ENCODE measurements at regions not wholly inside any gene's neighbourhood (a gene's known extent, or its start where the extent isn't known, plus 50 kb on each side); places are given as distances from the start of the nearest gene placed in this dataset.
"Not testable (repeated sequence)": the region's sequence is repeated elsewhere in the genome, so short reads cannot be mapped to it uniquely, and the experiment has no call there.

DNA sequence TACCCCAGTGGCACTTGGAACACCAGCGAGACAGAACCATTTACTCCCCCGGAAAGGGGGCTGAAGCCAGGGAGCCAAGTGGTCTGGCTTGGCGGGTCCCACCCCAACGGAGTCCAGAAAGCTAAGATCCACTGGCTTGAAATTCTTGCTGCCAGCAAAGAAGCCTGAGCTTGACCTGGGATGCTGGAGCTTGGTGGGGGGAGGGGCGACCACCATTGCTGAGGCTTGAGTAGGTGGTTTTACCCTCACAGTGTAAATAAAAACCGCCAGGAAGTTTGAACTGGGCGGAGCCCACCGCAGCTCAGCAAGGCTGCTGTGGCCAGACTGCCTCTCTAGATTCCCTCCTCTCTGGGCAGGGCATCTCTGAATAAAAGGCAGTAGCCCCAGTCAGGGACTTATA is 62.8 kb downstream of the RPS24 start:
- not testable (repeated sequence) for H3K36me3 ChIP-seq (ENCODE audit: control insufficient read depth, insufficient read depth, low read length); H3K4me1 ChIP-seq (ENCODE audit: control insufficient read depth, insufficient read depth, low read length); H3K27me3 ChIP-seq (ENCODE audit: control insufficient read depth, insufficient read depth, low read length); H3K4me3 ChIP-seq (ENCODE audit: low read depth, low read length); H3K9me3 ChIP-seq (ENCODE audit: control insufficient read depth, insufficient read depth, low read length); H3K27ac ChIP-seq (ENCODE audit: low read depth, low read length); H3K9ac ChIP-seq (ENCODE audit: low read depth, low read length)

DNA sequence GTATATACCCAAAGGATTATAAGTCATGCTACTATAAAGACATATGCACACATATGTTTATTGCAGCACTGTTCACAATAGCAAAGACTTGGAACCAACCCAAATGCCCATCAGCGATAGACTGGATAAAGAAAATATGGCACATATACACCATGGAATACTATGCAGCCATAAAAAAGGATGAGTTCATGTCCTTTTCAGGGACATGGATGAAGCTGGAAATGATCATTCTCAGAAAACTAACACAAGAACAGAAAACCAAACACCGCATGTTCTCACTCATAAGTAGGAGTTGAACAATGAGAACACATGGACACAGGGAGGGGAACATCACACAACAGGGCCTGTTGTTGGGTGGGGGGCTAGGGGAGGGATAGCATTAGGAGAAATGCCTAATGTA is 68.9 kb downstream of the RPS24 start:
- not testable (repeated sequence) for H3K27ac ChIP-seq (ENCODE audit: low read depth, low read length); H3K9me3 ChIP-seq (ENCODE audit: control insufficient read depth, insufficient read depth, low read length); H3K36me3 ChIP-seq (ENCODE audit: control insufficient read depth, insufficient read depth, low read length); H3K27me3 ChIP-seq (ENCODE audit: control insufficient read depth, insufficient read depth, low read length); H3K4me1 ChIP-seq (ENCODE audit: control insufficient read depth, insufficient read depth, low read length); H3K4me3 ChIP-seq (ENCODE audit: low read depth, low read length); H3K9ac ChIP-seq (ENCODE audit: low read depth, low read length)

DNA sequence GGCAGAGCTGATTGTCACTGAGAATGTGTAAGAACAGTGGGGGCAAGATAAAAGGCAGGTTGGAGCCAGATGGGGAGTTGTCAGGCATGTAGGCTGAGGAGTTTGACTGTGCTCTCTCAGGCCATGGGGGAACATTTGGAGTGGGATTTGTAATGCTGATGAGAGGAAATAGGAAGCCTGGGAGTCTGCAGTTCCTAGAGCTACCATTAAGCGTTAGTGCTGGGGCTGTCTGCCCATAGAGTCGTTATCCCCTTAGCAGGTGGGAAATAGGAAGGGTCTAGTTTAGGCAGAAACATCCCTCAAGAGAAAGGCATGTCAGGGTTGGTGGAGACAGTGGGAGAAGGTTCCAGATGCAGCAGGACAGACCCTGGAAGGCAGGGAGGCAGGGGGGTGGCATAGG is 75.5 kb downstream of the RPS24 start:
- Histone ChIP-seq H3K4me3 (ENCODE audit: low read depth, low read length) (no peak overlapping the region), H3K9me3 (ENCODE audit: control insufficient read depth, insufficient read depth, low read length) (peaks cover 6% of the 10 kb centered on the region), H3K27me3 (ENCODE audit: control insufficient read depth, insufficient read depth, low read length) (no peaks in the 10 kb centered on the region), H3K27ac (ENCODE audit: low read depth, low read length) (no peak overlapping the region), H3K4me1 (ENCODE audit: control insufficient read depth, insufficient read depth, low read length) (peaks cover 9% of the 10 kb centered on the region; the same call in 1 of the 2 replicates), H3K9ac (ENCODE audit: low read depth, low read length) (no peak overlapping the region), H3K36me3 (ENCODE audit: control insufficient read depth, insufficient read depth, low read length) (no peaks in the 10 kb centered on the region)

GRCh38 chr10:78115135-78115853 is 81.6 kb downstream of the RPS24 start:
- Histone ChIP-seq H3K27me3 (ENCODE audit: control insufficient read depth, insufficient read depth, low read length) (peaks cover 3% of the 10 kb centered on the region; the same call in 1 of the 2 replicates), H3K4me1 (ENCODE audit: control insufficient read depth, insufficient read depth, low read length) (no peaks in the 10 kb centered on the region), H3K9me3 (ENCODE audit: control insufficient read depth, insufficient read depth, low read length) (no peaks in the 10 kb centered on the region), H3K9ac (ENCODE audit: low read depth, low read length) (no peak overlapping the region), H3K27ac (ENCODE audit: low read depth, low read length) (no peak overlapping the region), H3K4me3 (ENCODE audit: low read depth, low read length) (no peak overlapping the region), H3K36me3 (ENCODE audit: control insufficient read depth, insufficient read depth, low read length) (no peaks in the 10 kb centered on the region)

DNA sequence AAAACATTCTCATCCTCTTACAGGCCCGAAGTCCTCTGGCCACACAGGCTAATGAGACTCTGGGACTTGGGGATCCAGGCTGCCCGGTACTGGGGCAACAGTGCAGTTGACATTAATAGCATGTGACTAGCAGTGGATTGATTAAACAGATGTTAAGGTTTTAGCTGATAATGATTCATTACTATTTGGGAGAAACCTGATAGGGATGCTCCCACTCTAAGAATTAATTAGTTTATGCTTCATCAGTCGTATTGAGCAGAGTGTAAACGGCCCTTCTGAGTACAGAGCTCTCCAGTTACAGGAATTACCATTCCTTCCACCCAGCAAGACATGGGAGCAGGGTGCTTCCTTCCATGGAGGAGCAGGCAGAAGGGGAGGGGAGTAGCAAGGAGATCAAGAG is 82.7 kb downstream of the RPS24 start:
- peaks cover 3% of the 10 kb centered on the region; the same call in 1 of the 2 replicates for H3K27me3 ChIP-seq (ENCODE audit: control insufficient read depth, insufficient read depth, low read length)
- H3K9ac ChIP-seq (ENCODE audit: low read depth, low read length): no peak overlapping the region

GRCh38 chr10:78118591-78118990 is 84.9 kb downstream of the RPS24 start:
- Histone ChIP-seq H3K36me3 (ENCODE audit: control insufficient read depth, insufficient read depth, low read length) (no peaks in the 10 kb centered on the region), H3K27ac (ENCODE audit: low read depth, low read length) (no peak overlapping the region), H3K4me3 (ENCODE audit: low read depth, low read length) (no peak overlapping the region), H3K4me1 (ENCODE audit: control insufficient read depth, insufficient read depth, low read length) (no peaks in the 10 kb centered on the region), H3K9me3 (ENCODE audit: control insufficient read depth, insufficient read depth, low read length) (0 out of 2 replicates have a peak, but pooled peaks cover 9% of the 10 kb centered on the region), H3K27me3 (ENCODE audit: control insufficient read depth, insufficient read depth, low read length) (peaks cover 3% of the 10 kb centered on the region; the same call in 1 of the 2 replicates), H3K9ac (ENCODE audit: low read depth, low read length) (no peak overlapping the region)

More for the DNA sequence above, 82.7 kb downstream of the RPS24 start:
- Histone ChIP-seq H3K9me3 (ENCODE audit: control insufficient read depth, insufficient read depth, low read length) (no peaks in the 10 kb centered on the region), H3K4me3 (ENCODE audit: low read depth, low read length) (no peak overlapping the region), H3K4me1 (ENCODE audit: control insufficient read depth, insufficient read depth, low read length) (no peaks in the 10 kb centered on the region), H3K36me3 (ENCODE audit: control insufficient read depth, insufficient read depth, low read length) (no peaks in the 10 kb centered on the region), H3K27ac (ENCODE audit: low read depth, low read length) (no peak overlapping the region)

GRCh38 chr10:78121801-78122200 is 88.1 kb downstream of the RPS24 start:
- H3K4me3 ChIP-seq (ENCODE audit: low read depth, low read length): no peak overlapping the region
- no peaks in the 10 kb centered on the region for H3K4me1 ChIP-seq (ENCODE audit: control insufficient read depth, insufficient read depth, low read length)
- no peaks in the 10 kb centered on the region; the same call in 1 of the 2 replicates for H3K27me3 ChIP-seq (ENCODE audit: control insufficient read depth, insufficient read depth, low read length)
- no peak overlapping the region for H3K9ac ChIP-seq (ENCODE audit: low read depth, low read length)
- H3K27ac ChIP-seq (ENCODE audit: low read depth, low read length): no peak overlapping the region
- no peaks in the 10 kb centered on the region for H3K36me3 ChIP-seq (ENCODE audit: control insufficient read depth, insufficient read depth, low read length)
- H3K9me3 ChIP-seq (ENCODE audit: control insufficient read depth, insufficient read depth, low read length): 0 out of 2 replicates have a peak, but pooled peaks cover 9% of the 10 kb centered on the region

- H3K36me3 ChIP-seq (ENCODE audit: control insufficient read depth, insufficient read depth, low read length): no peaks in the 10 kb centered on the region
- H3K9ac ChIP-seq (ENCODE audit: low read depth, low read length): no peak overlapping the region
- no peaks in the 10 kb centered on the region for H3K4me1 ChIP-seq (ENCODE audit: control insufficient read depth, insufficient read depth, low read length)
- no peaks in the 10 kb centered on the region; the same call in 1 of the 2 replicates for H3K27me3 ChIP-seq (ENCODE audit: control insufficient read depth, insufficient read depth, low read length)
- H3K9me3 ChIP-seq (ENCODE audit: control insufficient read depth, insufficient read depth, low read length): 0 out of 2 replicates have a peak, but pooled peaks cover 9% of the 10 kb centered on the region
- no peak overlapping the region for H3K27ac ChIP-seq (ENCODE audit: low read depth, low read length)
- no peak overlapping the region for H3K4me3 ChIP-seq (ENCODE audit: low read depth, low read length)
Measured at GRCh38 chr10:78124167-78124566, 90.5 kb downstream of the RPS24 start.

- Histone ChIP-seq H3K4me3 (ENCODE audit: low read depth, low read length) (no peak overlapping the region), H3K36me3 (ENCODE audit: control insufficient read depth, insufficient read depth, low read length) (no peaks in the 10 kb centered on the region), H3K4me1 (ENCODE audit: control insufficient read depth, insufficient read depth, low read length) (no peaks in the 10 kb centered on the region), H3K27ac (ENCODE audit: low read depth, low read length) (no peak overlapping the region), H3K9me3 (ENCODE audit: control insufficient read depth, insufficient read depth, low read length) (no peaks in the 10 kb centered on the region), H3K27me3 (ENCODE audit: control insufficient read depth, insufficient read depth, low read length) (no peaks in the 10 kb centered on the region), H3K9ac (ENCODE audit: low read depth, low read length) (no peak overlapping the region)
Measured at GRCh38 chr10:78129211-78129610, 95.5 kb downstream of the RPS24 start.

DNA sequence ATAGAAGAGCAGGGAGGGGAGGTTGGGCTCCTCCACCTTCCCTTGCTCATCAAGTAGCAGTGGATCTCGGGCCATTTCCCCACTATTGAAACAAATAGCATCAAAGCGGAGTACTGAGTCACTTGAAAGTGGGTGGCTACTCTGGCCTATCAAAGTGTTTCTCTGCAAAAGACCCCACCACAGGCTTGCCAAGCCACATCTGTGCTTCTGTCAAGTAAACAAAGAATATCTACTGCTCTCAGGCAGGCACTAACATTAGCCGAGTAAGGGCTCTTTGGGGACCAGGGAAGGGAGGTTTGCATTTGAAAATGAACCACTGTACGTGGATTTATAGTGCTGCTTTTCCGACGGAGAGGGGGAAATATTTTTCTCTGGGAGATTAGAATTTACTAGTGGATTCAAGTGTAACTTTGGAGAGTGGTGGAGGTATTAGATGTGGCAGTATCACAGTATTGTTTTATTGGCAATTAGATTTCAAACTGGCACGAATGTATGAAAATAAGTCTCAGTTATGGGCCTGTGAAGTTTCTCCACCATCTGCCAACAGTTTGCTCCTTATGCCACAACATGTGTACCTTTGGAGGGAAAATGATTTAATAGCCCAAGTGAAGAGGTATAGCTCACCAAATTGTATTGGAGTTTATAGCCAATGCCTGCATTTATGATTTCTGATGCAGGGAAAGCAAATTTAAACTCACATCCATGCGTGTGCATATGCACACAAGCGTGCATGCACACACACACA is 97.5 kb downstream of the RPS24 start:
- Histone ChIP-seq H3K27me3 (ENCODE audit: control insufficient read depth, insufficient read depth, low read length) (no peaks in the 10 kb centered on the region), H3K9me3 (ENCODE audit: control insufficient read depth, insufficient read depth, low read length) (no peaks in the 10 kb centered on the region), H3K27ac (ENCODE audit: low read depth, low read length) (no peak overlapping the region), H3K4me1 (ENCODE audit: control insufficient read depth, insufficient read depth, low read length) (peaks cover 9% of the 10 kb centered on the region), H3K4me3 (ENCODE audit: low read depth, low read length) (no peak overlapping the region), H3K9ac (ENCODE audit: low read depth, low read length) (no peak overlapping the region), H3K36me3 (ENCODE audit: control insufficient read depth, insufficient read depth, low read length) (no peaks in the 10 kb centered on the region)

DNA sequence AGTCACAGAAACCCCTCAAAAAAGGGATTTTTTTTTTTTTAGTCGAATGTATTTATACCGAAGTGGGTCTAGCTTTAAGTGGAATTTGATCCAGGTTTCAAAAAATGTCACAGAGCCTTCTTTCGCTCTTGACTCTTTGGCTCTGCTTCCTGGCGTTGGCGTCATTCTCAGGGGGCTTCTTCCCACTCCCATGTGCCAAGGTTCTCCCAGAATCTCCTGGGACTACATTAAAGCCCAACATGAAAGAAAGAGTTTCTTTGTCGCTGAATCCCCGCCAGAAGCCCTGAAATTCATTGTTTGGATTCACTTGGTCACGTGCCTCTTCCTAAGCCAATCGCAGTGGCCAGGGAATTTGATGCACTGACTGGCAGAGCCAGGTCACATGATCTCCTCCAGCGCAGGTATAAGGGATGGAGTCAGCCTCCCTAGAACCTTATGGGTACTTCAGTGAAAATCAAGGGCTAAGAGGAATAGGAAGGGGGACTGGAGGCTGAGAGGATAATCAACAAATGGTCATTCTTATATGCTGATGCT is 101.2 kb downstream of the RPS24 start:
- H3K4me3 ChIP-seq (ENCODE audit: low read depth, low read length): no peak overlapping the region
- no peaks in the 10 kb centered on the region for H3K27me3 ChIP-seq (ENCODE audit: control insufficient read depth, insufficient read depth, low read length)
- H3K27ac ChIP-seq (ENCODE audit: low read depth, low read length): no peak overlapping the region
- H3K9ac ChIP-seq (ENCODE audit: low read depth, low read length): no peak overlapping the region
- H3K9me3 ChIP-seq (ENCODE audit: control insufficient read depth, insufficient read depth, low read length): no peaks in the 10 kb centered on the region
- peaks cover 9% of the 10 kb centered on the region for H3K4me1 ChIP-seq (ENCODE audit: control insufficient read depth, insufficient read depth, low read length)
- no peaks in the 10 kb centered on the region for H3K36me3 ChIP-seq (ENCODE audit: control insufficient read depth, insufficient read depth, low read length)
